Transverse colon (tissue), 4 donors: ENCODE measurements at regions not wholly inside any gene's neighbourhood (a gene's known extent, or its start where the extent isn't known, plus 50 kb on each side); places are given as distances from the start of the nearest gene placed in this dataset.

ENCODE experiments used
- EP300 ChIP-seq: sonication (generic); formaldehyde crosslinking; IDR thresholded peaks from one replicate; pipeline ENCODE4 v1.6.1; 2017; ENCODE audit warnings: antibody characterized with exemption, low read depth
- POLR2A ChIP-seq: fragments of 450-650 bp; IDR thresholded peaks from one replicate; pipeline ENCODE4 v1.6.1; 2016; ENCODE audit warnings: antibody characterized with exemption, mild to moderate bottlenecking, moderate library complexity
- POLR2AphosphoS5 ChIP-seq, 3 donors: sonication (generic); formaldehyde crosslinking; IDR thresholded peaks; one replicate each; pipeline ENCODE4 v1.6.1; 2016; ENCODE audit warnings: antibody characterized with exemption in 3 of 3
- TF ChIP-seq, protein P1 (sequence below), 5 experiments: fragments of 200-600 bp in 3 of 5; fragments of 450-650 bp in 2 of 5; sonication (generic) in 3 of 5; IDR thresholded peaks; 1 replicate in 2 of 5; 2 replicates in 3 of 5; pipeline ENCODE4 v1.5.1; 2016 to 2017; ENCODE audit warnings: antibody characterized with exemption in 5 of 5, inconsistent platforms in 3 of 5, mild to moderate bottlenecking in 2 of 5, moderate library complexity in 1 of 5

DNA sequence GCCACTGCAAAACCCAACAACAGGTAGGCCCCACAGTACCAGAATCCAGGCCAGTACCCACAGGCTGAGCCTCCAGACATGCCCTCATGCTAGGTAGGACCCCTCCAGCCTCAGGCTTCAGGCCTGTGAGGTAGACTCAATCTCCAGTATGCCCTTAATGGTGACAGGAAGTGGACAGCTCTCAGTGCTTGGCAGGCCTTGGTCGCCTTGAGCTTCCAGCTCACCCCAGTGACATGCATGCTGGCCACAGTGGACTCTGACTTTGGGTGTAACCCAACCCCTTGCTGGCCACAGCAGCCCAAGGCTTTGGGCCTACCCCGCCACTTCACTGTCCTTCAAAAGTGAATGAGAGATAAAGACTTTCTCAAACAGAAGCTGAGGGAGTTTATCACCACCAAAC lies 324.2 kb downstream of the ANTXR2 start:
- TF ChIP-seq POLR2AphosphoS5 (IDR thresholded peaks at IDR 0.05), result no peak
- no peak for TF ChIP-seq POLR2A
- TF ChIP-seq, protein P1, sequence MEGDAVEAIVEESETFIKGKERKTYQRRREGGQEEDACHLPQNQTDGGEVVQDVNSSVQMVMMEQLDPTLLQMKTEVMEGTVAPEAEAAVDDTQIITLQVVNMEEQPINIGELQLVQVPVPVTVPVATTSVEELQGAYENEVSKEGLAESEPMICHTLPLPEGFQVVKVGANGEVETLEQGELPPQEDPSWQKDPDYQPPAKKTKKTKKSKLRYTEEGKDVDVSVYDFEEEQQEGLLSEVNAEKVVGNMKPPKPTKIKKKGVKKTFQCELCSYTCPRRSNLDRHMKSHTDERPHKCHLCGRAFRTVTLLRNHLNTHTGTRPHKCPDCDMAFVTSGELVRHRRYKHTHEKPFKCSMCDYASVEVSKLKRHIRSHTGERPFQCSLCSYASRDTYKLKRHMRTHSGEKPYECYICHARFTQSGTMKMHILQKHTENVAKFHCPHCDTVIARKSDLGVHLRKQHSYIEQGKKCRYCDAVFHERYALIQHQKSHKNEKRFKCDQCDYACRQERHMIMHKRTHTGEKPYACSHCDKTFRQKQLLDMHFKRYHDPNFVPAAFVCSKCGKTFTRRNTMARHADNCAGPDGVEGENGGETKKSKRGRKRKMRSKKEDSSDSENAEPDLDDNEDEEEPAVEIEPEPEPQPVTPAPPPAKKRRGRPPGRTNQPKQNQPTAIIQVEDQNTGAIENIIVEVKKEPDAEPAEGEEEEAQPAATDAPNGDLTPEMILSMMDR (IDR thresholded peaks at IDR 0.05), result no peak
- TF ChIP-seq EP300, result no peak
